B cell (primary cell): ENCODE measurements at regions not wholly inside any gene's neighbourhood (a gene's known extent, or its start where the extent isn't known, plus 50 kb on each side); places are given as distances from the start of the nearest gene placed in this dataset.

Experiments
- CTCF ChIP-seq: fragments of 200-600 bp; IDR thresholded peaks from one replicate; pipeline ENCODE4 v1.8.0; 2022; ENCODE audit warnings: antibody characterized with exemption, mild to moderate bottlenecking
- EZH2 ChIP-seq: IDR thresholded peaks from 2 replicates; pipeline ENCODE4 v1.6.1; 2012; ENCODE audit warnings: borderline replicate concordance, low read depth, mild to moderate bottlenecking, moderate library complexity, low read length; ENCODE audit not compliant: insufficient read depth, poor library complexity, severe bottlenecking

- TF ChIP-seq EZH2 (no peak), CTCF (no peak)
Measured at GRCh38 chr11:87743007-87743406, 432.2 kb downstream of the RAB38 start.
